SK-N-SH (cell line): ENCODE measurements at regions not wholly inside any gene's neighbourhood (a gene's known extent, or its start where the extent isn't known, plus 50 kb on each side); places are given as distances from the start of the nearest gene placed in this dataset.

Source experiments
- CTCF ChIA-PET: fragments of 300-600, 350-600 bp; formaldehyde crosslinking; extraction: SDS; loops from one replicate; lab custom pipeline; 2021; lab: Yijun Ruan, JAX
- POLR2A ChIA-PET: fragments of 350-600 bp; sonication (Branson Sonifier 250); formaldehyde crosslinking; extraction: SDS; loops from one replicate; lab custom pipeline; 2020; ENCODE audit warnings: antibody characterized with exemption, inconsistent platforms; lab: Yijun Ruan, JAX
- DNase-seq: peaks from one replicate; pipeline ENCODE4 v3.0.0; 2012
- H2AFZ ChIP-seq: fragments of 200-600 bp; sonication (generic); 2 replicates; pipeline ENCODE4 v1.8.1; 2016; ENCODE audit warnings: antibody characterized with exemption, mild to moderate bottlenecking, low read depth
- H3F3A ChIP-seq: fragments of 200-600 bp; sonication (generic); replicated peaks from 2 replicates; pipeline ENCODE3; 2016; ENCODE audit warnings: antibody characterized with exemption, mild to moderate bottlenecking; ENCODE audit not compliant: insufficient read depth
- H3K27ac ChIP-seq, 2 experiments: fragments of 200-500 bp in 1 of 2; fragments of 200-600 bp in 1 of 2; sonication (Bioruptor generic) in 1 of 2; sonication (generic), shearing (Covaris generic) in 1 of 2; 2 replicates each; pipeline versions ENCODE4 v1.5.1 to v1.6.1; 2014 to 2016; ENCODE audit warnings: low read depth in 2 of 2, inconsistent platforms in 1 of 2, low read length in 1 of 2, mild to moderate bottlenecking in 1 of 2, mixed read lengths in 1 of 2
- H3K27me3 ChIP-seq: fragments of 200-600 bp; sonication (generic), shearing (Covaris generic); 2 replicates; pipeline ENCODE4 v1.6.1; 2016; ENCODE audit warnings: mixed run types; ENCODE audit not compliant: insufficient read depth
- H3K36me3 ChIP-seq, 2 experiments: fragments of 200-500 bp in 1 of 2; fragments of 200-600 bp in 1 of 2; sonication (Bioruptor generic) in 1 of 2; sonication (generic) in 1 of 2; replicated peaks in 1 of 2; 2 replicates each; pipeline versions ENCODE3 to v1.5.1; 2014 to 2016; ENCODE audit warnings: low read length in 1 of 2, mild to moderate bottlenecking in 1 of 2; ENCODE audit not compliant: insufficient read depth in 2 of 2, control insufficient read depth in 1 of 2
- H3K4me1 ChIP-seq, 2 experiments: fragments of 200-500 bp in 1 of 2; fragments of 200-600 bp in 1 of 2; sonication (Bioruptor generic) in 1 of 2; sonication (generic), shearing (Covaris generic) in 1 of 2; 2 replicates each; pipeline versions ENCODE4 v1.5.1 to v1.6.1; 2014 to 2016; ENCODE audit warnings: low read depth in 1 of 2, low read length in 1 of 2, mixed run types in 1 of 2; ENCODE audit not compliant: insufficient read depth in 2 of 2, control insufficient read depth in 1 of 2
- H3K4me2 ChIP-seq: fragments of 200-600 bp; sonication (generic), shearing (Covaris generic); 2 replicates; pipeline ENCODE4 v1.6.1; 2017; ENCODE audit warnings: mixed run types
- H3K4me3 ChIP-seq, 2 experiments: fragments of 200-500 bp in 1 of 2; fragments of 200-600 bp in 1 of 2; sonication (Bioruptor generic) in 1 of 2; sonication (generic), shearing (Covaris generic) in 1 of 2; 2 replicates each; pipeline versions ENCODE4 v1.5.1 to v1.8.1; 2014 to 2016; ENCODE audit warnings: low read depth in 2 of 2, inconsistent platforms in 1 of 2, low read length in 1 of 2, mild to moderate bottlenecking in 1 of 2, mixed read lengths in 1 of 2, moderate library complexity in 1 of 2
- H3K79me2 ChIP-seq: fragments of 200-600 bp; sonication (generic); 2 replicates; pipeline ENCODE4 v1.8.1; 2017; ENCODE audit warnings: mild to moderate bottlenecking; ENCODE audit not compliant: insufficient read depth
- H3K9ac ChIP-seq: fragments of 200-600 bp; sonication (generic); 2 replicates; pipeline ENCODE4 v1.6.1; 2017; ENCODE audit warnings: mixed run types
- H3K9me2 ChIP-seq: fragments of 200-600 bp; sonication (generic); 2 replicates; pipeline ENCODE4 v1.6.1; 2017; ENCODE audit warnings: mixed run types
- H3K9me3 ChIP-seq: fragments of 200-600 bp; sonication (generic); 2 replicates; pipeline ENCODE4 v1.6.1; 2017; ENCODE audit warnings: mixed run types, mild to moderate bottlenecking, moderate library complexity
- H4K20me1 ChIP-seq: fragments of 200-600 bp; sonication (generic); 2 replicates; pipeline ENCODE4 v1.6.1; 2017; ENCODE audit warnings: mild to moderate bottlenecking, mixed run types; ENCODE audit not compliant: insufficient read depth
- CHD2 ChIP-seq: fragments of 150-350 bp; IDR thresholded peaks from 2 replicates; pipeline ENCODE4 v1.6.1; 2018; ENCODE audit warnings: low read length; ENCODE audit not compliant: partially characterized antibody
- ELF1 ChIP-seq: IDR thresholded peaks from 2 replicates; pipeline ENCODE4 v1.4.0; 2012
- EZH2phosphoT487 ChIP-seq: fragments of 200-600 bp; sonication (generic); IDR thresholded peaks from 2 replicates; pipeline ENCODE4 v1.6.1; 2017; ENCODE audit warnings: low read depth, mixed run types, mild to moderate bottlenecking, antibody characterized with exemption, moderate library complexity, borderline replicate concordance
- FOXJ3 ChIP-seq: sonication (generic); formaldehyde crosslinking; IDR thresholded peaks from 2 replicates; pipeline ENCODE4 v1.5.1; 2020; ENCODE audit warnings: mild to moderate bottlenecking, missing genetic modification reagents
- GABPA ChIP-seq: IDR thresholded peaks from 2 replicates; pipeline ENCODE4 v1.4.0; 2012; ENCODE audit warnings: low read depth, mild to moderate bottlenecking
- MEF2A ChIP-seq: IDR thresholded peaks from 2 replicates; pipeline ENCODE4 v1.4.0; 2012; ENCODE audit warnings: low read depth, borderline replicate concordance
- NRF1 ChIP-seq: IDR thresholded peaks from 2 replicates; pipeline ENCODE4 v1.6.1; 2012; ENCODE audit warnings: low read depth, mild to moderate bottlenecking, low read length
- RCOR1 ChIP-seq: fragments of 150-350 bp; IDR thresholded peaks from 2 replicates; pipeline ENCODE4 v1.6.1; 2017; ENCODE audit warnings: antibody characterized with exemption, low read length
- RXRA ChIP-seq: IDR thresholded peaks from 2 replicates; pipeline ENCODE4 v1.4.0; 2012; ENCODE audit warnings: low read depth, mild to moderate bottlenecking, borderline replicate concordance
- TAF1 ChIP-seq: IDR thresholded peaks from 2 replicates; pipeline ENCODE4 v1.6.1; 2012; ENCODE audit warnings: low read depth, mild to moderate bottlenecking, low read length, moderate library complexity, borderline replicate concordance
- TCF12 ChIP-seq: IDR thresholded peaks from 2 replicates; pipeline ENCODE4 v1.4.0; 2012
- TEAD4 ChIP-seq: IDR thresholded peaks from 2 replicates; pipeline ENCODE4 v1.4.0; 2012; ENCODE audit warnings: mild to moderate bottlenecking, borderline replicate concordance; ENCODE audit not compliant: insufficient read depth
- WGBS: methylation state at CpG from one replicate; pipeline ENCODE4 v1.1.6; 2017; ENCODE audit warnings: low lambda C conversion rate; 5-methylcytosine and 5-hydroxymethylcytosine counted together
- TF ChIP-seq, protein P1 (sequence below): IDR thresholded peaks from 2 replicates; pipeline ENCODE4 v1.4.0; 2012; ENCODE audit warnings: low read depth
- TF ChIP-seq, protein P2 (sequence below): IDR thresholded peaks from 2 replicates; pipeline ENCODE4; 2012
- TF ChIP-seq, protein P3 (sequence below): IDR thresholded peaks from 2 replicates; pipeline ENCODE4 v1.4.0; 2012; ENCODE audit warnings: low read depth, borderline replicate concordance
- TF ChIP-seq, protein P4 (sequence below): fragments of 150-350 bp; IDR thresholded peaks from 2 replicates; pipeline ENCODE4 v1.6.1; 2016; ENCODE audit warnings: mild to moderate bottlenecking, low read depth, low read length

DNA sequence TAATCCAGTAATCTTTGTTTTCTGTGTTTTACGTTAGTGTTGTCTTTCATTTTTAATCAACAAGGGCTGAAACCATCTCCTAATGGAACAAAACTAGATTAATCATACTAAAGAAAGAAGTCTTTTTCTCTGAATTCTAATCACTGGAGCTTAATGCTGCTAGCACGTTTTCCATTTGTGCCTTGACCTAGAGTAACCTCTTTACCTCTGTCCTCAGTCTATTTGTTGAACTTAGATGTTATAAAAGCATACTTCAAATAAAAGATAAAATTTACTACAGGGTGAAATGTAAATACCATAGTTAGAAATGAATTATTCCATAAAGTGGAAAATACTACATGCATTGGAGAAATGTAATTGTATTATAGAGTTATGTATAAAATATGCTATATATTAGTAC, 207.1 kb downstream of the NKX6-1 start:
- POLR2A ChIA-PET: no interaction called here
- DNase-seq: no peak
- no peaks in the 10 kb centered on the region for H3F3A ChIP-seq
- no peak overlapping the region for H3K4me3 ChIP-seq
- no peaks in the 10 kb centered on the region for H3K27me3 ChIP-seq
- no peak overlapping the region for H3K9ac ChIP-seq
- no peaks in the 10 kb centered on the region for H3K79me2 ChIP-seq
- CTCF ChIA-PET: interaction anchor here (0.6 kb wide), 1 partner anchor 14 kb away, joined by 4 read pairs; no protein-coding TSS in a partner anchor
- H3K36me3 ChIP-seq: no peaks in the 10 kb centered on the region
- WGBS: 5% methylated on average over 2 of the region's 2 CpGs
- no peaks in the 10 kb centered on the region for H3K9me2 ChIP-seq
- no peak overlapping the region for H3K4me2 ChIP-seq
- no peaks in the 10 kb centered on the region for H3K4me1 ChIP-seq
- no peaks in the 10 kb centered on the region for H4K20me1 ChIP-seq
- no peak overlapping the region for H2AFZ ChIP-seq
- no peak for TF ChIP-seq MEF2A
- no peak for TF ChIP-seq TAF1
- no peak for TF ChIP-seq TEAD4
- TF ChIP-seq EZH2phosphoT487: no peak
- TF ChIP-seq ELF1: no peak
- no peak for TF ChIP-seq CHD2
- TF ChIP-seq, protein P1, sequence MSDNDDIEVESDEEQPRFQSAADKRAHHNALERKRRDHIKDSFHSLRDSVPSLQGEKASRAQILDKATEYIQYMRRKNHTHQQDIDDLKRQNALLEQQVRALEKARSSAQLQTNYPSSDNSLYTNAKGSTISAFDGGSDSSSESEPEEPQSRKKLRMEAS: no peak
- no peak for TF ChIP-seq NRF1
- no peak for TF ChIP-seq GABPA
- TF ChIP-seq TCF12: no peak
- TF ChIP-seq FOXJ3 (CRISPR knock-in tag): no peak
- no peak for TF ChIP-seq RXRA
- TF ChIP-seq, protein P2, sequence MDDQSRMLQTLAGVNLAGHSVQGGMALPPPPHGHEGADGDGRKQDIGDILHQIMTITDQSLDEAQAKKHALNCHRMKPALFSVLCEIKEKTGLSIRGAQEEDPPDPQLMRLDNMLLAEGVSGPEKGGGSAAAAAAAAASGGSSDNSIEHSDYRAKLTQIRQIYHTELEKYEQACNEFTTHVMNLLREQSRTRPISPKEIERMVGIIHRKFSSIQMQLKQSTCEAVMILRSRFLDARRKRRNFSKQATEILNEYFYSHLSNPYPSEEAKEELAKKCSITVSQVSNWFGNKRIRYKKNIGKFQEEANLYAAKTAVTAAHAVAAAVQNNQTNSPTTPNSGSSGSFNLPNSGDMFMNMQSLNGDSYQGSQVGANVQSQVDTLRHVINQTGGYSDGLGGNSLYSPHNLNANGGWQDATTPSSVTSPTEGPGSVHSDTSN: no peak
- H3K9me3 ChIP-seq: no peaks in the 10 kb centered on the region
- H3K27ac ChIP-seq: no peak overlapping the region

DNA sequence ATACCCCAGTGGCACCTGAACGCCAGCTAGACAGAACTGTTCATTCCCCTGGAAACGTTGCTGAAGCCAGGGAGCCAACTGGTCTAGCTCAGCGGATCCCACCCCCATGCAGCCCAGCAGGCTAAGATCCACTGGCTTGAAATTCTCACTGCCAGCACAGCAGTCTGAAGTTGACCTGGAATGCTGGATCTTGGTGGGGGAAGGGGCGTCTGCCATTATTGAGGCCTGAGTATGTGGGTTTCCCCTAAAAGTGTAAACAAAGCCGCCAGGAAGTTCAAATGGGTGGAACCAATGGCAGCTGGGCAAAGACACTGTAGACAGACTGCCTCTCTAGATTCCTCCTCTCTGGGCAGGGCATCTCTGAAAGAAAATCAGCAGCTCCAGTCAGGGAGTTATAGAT, 213.0 kb downstream of the NKX6-1 start:
- H3K79me2 ChIP-seq: no peaks in the 10 kb centered on the region
- H3K4me3 ChIP-seq: no peak overlapping the region
- no peaks in the 10 kb centered on the region for H4K20me1 ChIP-seq
- TF ChIP-seq NRF1 (no peak), EZH2phosphoT487 (no peak)
- ChIA-PET POLR2A (no interaction called here), CTCF (no interaction called here)
- H3K9ac ChIP-seq: no peak overlapping the region
- no peaks in the 10 kb centered on the region for H3K9me2 ChIP-seq
- no peaks in the 10 kb centered on the region for H3K9me3 ChIP-seq
- H3F3A ChIP-seq: no peaks in the 10 kb centered on the region
- no peak for DNase-seq
- no peak overlapping the region for H3K4me2 ChIP-seq
- no peak overlapping the region for H3K27ac ChIP-seq
- H3K27me3 ChIP-seq: no peaks in the 10 kb centered on the region
- H3K36me3 ChIP-seq: no peaks in the 10 kb centered on the region
- 13% methylated on average over 5 of the region's 5 CpGs for WGBS
- H2AFZ ChIP-seq: no peak overlapping the region
- H3K4me1 ChIP-seq: no peaks in the 10 kb centered on the region

DNA sequence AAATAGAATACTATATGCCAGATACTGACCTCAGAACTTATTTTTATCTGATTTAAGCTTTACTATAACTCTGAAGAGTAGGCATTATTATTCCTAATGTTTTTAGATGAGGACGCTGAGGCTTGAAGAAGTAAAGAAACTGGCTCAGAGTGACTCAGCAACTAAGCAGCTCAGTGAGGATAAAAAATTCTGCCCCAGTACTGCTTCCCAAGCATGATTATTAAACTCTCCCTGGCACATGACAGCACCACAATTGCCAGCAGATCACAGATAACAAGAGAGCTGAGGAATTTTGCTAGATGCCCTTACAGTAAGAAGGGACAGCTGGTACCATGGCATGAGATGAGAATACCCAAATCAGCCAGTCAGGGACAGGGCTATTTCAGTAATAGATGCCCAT, 219.4 kb downstream of the NKX6-1 start:
- no peak for DNase-seq
- Histone ChIP-seq H4K20me1 (no peaks in the 10 kb centered on the region), H3K4me1 (no peaks in the 10 kb centered on the region), H3K9me3 (no peaks in the 10 kb centered on the region), H2AFZ (no peak overlapping the region), H3K36me3 (no peaks in the 10 kb centered on the region), H3K9ac (no peak overlapping the region), H3K9me2 (no peaks in the 10 kb centered on the region), H3K27me3 (no peaks in the 10 kb centered on the region), H3K4me2 (no peak overlapping the region), H3K79me2 (no peaks in the 10 kb centered on the region), H3K4me3 (no peak overlapping the region), H3K27ac (no peak overlapping the region), H3F3A (no peaks in the 10 kb centered on the region)
- CTCF ChIA-PET: no interaction called here
- 7% methylated on average over 1 of the region's 1 CpG for WGBS
- POLR2A ChIA-PET: no interaction called here
- no peak for TF ChIP-seq TEAD4
- no peak for TF ChIP-seq MEF2A
- TF ChIP-seq, protein P3, sequence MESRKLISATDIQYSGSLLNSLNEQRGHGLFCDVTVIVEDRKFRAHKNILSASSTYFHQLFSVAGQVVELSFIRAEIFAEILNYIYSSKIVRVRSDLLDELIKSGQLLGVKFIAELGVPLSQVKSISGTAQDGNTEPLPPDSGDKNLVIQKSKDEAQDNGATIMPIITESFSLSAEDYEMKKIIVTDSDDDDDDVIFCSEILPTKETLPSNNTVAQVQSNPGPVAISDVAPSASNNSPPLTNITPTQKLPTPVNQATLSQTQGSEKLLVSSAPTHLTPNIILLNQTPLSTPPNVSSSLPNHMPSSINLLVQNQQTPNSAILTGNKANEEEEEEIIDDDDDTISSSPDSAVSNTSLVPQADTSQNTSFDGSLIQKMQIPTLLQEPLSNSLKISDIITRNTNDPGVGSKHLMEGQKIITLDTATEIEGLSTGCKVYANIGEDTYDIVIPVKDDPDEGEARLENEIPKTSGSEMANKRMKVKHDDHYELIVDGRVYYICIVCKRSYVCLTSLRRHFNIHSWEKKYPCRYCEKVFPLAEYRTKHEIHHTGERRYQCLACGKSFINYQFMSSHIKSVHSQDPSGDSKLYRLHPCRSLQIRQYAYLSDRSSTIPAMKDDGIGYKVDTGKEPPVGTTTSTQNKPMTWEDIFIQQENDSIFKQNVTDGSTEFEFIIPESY: no peak
- no peak for TF ChIP-seq TCF12
- TF ChIP-seq RCOR1: no peak
- TF ChIP-seq, protein P4, sequence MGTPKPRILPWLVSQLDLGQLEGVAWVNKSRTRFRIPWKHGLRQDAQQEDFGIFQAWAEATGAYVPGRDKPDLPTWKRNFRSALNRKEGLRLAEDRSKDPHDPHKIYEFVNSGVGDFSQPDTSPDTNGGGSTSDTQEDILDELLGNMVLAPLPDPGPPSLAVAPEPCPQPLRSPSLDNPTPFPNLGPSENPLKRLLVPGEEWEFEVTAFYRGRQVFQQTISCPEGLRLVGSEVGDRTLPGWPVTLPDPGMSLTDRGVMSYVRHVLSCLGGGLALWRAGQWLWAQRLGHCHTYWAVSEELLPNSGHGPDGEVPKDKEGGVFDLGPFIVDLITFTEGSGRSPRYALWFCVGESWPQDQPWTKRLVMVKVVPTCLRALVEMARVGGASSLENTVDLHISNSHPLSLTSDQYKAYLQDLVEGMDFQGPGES: no peak
- TF ChIP-seq RXRA: no peak
